ENCODE measurements at regions not wholly inside any gene's neighbourhood (a gene's known extent, or its start where the extent isn't known, plus 50 kb on each side); places are given as distances from the start of the nearest gene placed in this dataset.
"Not testable (repeated sequence)": the region's sequence is repeated elsewhere in the genome, so short reads cannot be mapped to it uniquely, and the experiment has no call there.

GRCh38 chr6:22129751-22130150 is 167.1 kb downstream of the PRL start:
- DNase-seq: no peak

DNA sequence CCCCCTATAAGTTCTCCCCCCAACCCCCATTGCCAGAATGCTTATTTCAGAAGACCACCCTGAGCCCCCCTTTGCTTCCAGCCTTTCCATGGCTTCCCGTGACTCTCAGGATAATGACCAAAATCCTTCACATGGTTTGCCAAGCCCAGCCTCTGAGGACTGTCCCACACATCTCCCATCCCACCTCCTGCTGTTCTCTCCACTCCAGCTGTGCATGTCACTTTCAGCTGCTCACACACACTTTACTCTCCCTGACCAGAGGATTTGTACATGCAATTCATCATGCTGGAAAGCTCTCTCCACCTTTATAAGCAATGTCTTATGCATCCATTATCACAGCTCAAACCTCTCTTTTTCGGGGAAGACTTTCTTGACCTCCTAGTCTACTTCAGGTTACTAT is 164.2 kb downstream of the PRL start:
- no peak for DNase-seq

GRCh38 chr6:22133357-22133756 is 163.5 kb downstream of the PRL start:
- no peak for DNase-seq

DNA sequence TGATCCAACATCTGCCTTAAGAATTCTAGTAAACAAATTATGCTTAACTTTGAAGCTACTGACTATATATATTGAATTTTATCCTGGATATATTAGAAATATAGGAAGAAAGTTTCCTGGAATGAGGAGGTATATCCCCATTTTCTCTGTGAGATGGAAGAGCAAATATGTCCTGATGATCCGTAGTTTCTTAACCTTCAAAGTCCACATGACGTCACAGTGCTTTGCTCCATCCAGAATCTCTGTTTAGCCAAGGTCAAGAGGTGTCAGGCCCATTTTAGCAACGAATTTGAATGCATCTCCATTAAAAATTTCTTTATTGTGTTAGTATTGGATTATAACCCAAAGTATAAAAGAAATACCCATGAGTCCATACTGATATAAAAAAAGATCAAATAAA is 162.5 kb downstream of the PRL start:
- no peak for DNase-seq

DNA sequence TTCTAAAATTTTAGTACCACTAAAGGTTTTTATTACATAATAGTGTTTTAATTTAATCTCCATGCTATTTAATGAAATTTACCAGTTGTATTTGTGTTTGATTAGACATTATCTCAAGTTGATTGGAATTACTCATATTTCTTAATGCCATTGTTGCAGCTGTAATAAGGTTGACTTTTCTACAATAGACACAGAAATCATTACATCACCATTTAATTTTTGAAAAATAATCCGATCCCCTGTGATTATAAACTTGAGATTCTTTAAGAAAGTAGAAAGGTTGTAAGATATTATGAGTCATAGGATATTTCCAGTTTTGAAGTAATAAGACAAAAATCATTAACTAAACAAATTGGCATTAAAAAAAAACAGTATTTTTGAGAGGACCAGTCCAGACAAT is 161.4 kb downstream of the PRL start:
- no peak for DNase-seq

GRCh38 chr6:22140736-22141135 is 156.1 kb downstream of the PRL start:
- DNase-seq: not testable (repeated sequence)

GRCh38 chr6:22141241-22141745 is 155.5 kb downstream of the PRL start:
- no peak for DNase-seq

- no peak for DNase-seq
Measured at GRCh38 chr6:22142856-22143255, 154.0 kb downstream of the PRL start.

GRCh38 chr6:22145376-22145775 is 151.5 kb downstream of the PRL start:
- no peak for DNase-seq

GRCh38 chr6:22145823-22146677 is 150.8 kb downstream of the PRL start:
- DNase-seq: peak; percentile 85

GRCh38 chr6:22146678-22146930 is 150.2 kb downstream of the PRL start:
- DNase-seq: peak; percentile 61

DNA sequence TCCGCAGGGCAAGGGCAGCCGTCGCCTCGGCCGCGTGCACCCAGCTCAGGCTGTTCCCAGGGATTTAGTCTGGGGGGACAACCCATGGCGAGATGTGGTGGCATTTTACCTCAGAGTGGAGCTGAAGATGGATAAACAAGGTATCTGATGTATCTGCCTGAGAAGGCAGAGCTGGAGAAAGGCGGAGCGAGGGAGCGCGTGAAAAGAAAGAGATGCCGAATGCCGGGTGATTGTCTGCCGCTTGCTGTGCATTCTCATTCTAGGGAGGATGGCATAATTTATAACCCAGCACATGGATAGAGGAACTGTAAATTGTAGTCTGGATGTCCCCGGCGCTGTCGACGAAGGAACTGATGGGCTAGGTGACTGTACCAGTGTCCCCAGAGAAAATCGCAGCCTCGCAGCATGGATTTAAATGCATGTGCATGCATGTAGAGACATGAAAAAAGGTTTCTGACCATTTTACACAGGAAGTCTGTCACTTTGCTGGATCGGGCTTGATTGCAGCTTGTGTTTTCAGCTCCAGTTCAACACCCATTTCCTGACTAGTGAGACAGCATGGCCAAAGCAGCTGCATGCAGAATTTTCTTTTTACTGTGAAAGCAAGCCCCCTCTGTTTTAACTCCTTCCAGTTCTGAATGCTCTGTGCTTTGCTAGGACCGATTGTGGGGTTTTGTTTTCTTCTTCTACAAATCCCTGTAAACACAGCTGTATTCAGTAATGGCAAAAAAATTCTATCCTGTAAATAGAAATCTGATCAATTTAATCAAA is 149.7 kb downstream of the PRL start:
- peak; percentile 61 for DNase-seq

DNA sequence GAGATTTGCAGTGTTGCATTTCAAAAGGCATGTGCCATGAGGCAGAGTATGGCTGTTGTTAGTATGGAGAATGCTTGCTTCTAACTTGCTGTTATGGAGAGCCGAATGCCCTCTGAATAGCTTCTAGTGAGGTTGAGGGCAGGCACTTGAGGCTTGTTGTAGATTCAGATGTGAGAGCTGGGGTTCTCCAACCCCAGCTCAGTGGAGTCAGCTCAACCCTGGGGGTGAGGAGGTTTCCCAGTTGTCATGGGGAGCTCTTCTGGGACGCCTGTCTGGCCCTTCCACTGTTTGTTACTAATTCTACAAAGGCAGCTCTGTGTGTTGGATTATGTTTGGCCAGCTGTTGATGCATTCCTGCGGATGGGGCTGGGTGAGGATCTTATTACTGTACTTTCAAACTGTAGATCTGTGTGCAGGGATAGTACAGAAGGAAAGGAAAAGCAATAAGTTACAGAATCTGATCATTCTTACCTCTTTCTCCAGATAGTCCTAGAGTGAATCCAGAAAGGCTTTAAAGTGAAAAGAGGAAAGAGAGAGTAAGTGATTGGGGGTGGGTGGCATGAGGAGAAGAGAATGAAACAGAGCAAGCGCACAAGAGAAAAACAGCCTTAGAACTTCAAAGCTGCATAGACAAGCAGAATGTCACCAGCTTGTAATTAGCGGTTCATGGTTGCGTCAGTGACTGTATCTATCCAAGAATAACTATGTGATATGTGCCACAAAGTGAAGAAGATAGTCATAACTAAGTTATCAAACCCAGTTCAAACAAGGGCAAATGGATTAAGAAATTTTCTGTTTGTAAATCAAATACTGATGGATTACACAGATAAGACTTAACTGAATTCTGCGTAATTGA is 148.7 kb downstream of the PRL start:
- DNase-seq: peak; percentile 66

DNA sequence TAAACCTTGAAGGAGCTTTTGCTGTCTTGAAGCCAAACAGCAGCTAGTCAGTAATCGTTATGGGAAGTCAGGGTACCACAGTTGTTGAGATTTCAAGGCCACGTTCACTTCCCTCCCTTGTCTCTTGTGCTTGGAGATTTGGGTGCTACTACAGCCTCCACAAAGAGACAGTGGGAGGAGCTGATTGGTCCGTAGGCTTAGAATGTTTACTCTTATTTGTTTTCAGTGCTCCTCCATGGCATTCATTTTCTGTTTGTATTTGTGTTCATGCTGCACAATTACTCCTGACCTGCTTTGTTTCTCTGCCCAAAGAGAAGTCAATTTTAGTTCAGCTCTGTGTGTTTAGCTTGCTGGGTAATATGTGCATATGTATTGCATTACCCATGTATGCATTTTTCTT is 147.7 kb downstream of the PRL start:
- peak; percentile 48 for DNase-seq

DNA sequence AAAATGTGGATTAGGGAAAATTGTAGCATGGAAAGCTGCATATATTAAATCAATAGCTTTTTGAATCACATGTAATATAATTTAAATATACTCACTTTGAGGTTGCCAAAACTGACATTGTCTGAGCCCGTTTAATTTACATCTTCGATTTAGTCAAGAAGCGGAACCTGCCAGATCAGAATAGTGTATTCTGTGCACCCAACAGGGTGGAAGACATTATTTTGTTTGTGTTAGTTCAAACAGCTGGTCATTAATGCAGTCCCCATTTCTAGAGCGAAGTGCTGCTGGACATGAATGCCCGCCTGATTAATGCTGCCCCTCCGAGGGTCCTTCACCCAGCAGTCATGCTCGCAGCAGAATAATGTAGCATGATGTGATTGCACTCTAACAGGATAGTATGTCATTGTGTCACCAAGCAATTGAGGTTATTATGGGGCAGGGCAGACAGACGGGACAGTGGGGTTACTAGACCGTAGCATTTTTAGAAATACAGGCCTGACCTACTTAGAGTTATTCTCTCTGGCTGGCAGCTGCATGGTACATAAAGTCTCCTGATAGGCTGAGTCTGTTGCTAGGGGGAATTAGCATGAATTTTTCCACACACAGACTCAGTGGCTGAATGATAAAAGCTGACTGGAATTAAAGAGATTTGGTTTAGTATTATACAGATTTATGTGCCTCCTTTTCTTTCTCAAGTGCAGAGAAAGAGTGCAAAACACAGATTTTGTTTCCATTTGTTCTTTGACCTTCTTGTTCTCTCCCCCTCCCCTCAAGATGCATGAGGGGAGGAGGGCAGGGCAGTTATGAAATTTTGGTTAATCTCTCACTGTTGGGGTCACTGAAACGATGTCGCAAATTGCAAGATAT is 147.1 kb downstream of the PRL start:
- DNase-seq: peak; percentile 50

DNA sequence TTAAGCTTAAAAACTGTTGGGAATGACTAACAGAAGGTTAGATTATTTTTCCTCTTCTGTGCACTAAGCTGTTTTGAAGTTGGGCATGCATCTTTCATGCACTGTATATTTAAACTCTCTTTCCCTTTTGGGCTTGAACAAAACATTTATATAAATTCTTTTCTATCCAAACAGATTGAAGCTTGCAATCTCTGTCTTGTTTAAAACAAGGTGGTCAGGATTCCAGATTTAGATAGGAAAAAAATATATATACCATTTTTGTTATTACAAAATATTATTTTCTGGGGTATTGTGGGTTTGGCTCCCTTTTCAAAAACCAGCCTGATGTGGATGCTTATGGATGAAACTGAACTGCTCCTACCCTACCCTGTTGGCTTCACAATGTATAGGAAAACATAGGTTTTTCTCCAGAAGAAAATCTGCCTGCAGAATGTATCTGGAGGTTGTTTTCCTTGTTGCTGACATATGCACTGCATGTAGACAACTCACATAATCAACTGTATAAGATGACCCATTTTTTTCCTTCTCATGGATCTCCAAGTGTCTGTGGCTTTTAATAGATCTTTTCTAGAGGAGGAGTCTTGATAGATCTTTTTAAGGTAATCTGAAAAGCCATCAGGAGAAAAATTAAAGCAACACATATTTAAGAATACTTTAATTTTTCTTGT is 146.3 kb downstream of the PRL start:
- DNase-seq: no peak

- no peak for DNase-seq
Measured at GRCh38 chr6:22151892-22152291, 144.9 kb downstream of the PRL start.

GRCh38 chr6:22152841-22153240 is 144.0 kb downstream of the PRL start:
- DNase-seq: no peak

GRCh38 chr6:22153384-22154158 is 143.3 kb downstream of the PRL start:
- no peak for DNase-seq

- DNase-seq: no peak
Measured at GRCh38 chr6:22155551-22155950, 141.3 kb downstream of the PRL start.

- DNase-seq: no peak
Measured at GRCh38 chr6:22157233-22157632, 139.6 kb downstream of the PRL start.
